HUES48 (cell line): ENCODE measurements at regions not wholly inside any gene's neighbourhood (a gene's known extent, or its start where the extent isn't known, plus 50 kb on each side); places are given as distances from the start of the nearest gene placed in this dataset.
"Not testable (repeated sequence)": the region's sequence is repeated elsewhere in the genome, so short reads cannot be mapped to it uniquely, and the experiment has no call there.

Experiments used
- H3K27ac ChIP-seq: one replicate; pipeline ENCODE4 v1.7.0; 2013; ENCODE audit warnings: low read depth, low read length, inconsistent platforms
- H3K27me3 ChIP-seq: 2 replicates; pipeline ENCODE4 v1.6.1; 2013; ENCODE audit warnings: mild to moderate bottlenecking, low read length; ENCODE audit not compliant: control insufficient read depth, insufficient read depth
- H3K36me3 ChIP-seq: 2 replicates; pipeline ENCODE4 v1.6.1; 2013; ENCODE audit warnings: low read length; ENCODE audit not compliant: control insufficient read depth, insufficient read depth
- H3K4me1 ChIP-seq: 2 replicates; pipeline ENCODE4 v1.6.1; 2013; ENCODE audit warnings: mild to moderate bottlenecking, low read length; ENCODE audit not compliant: control insufficient read depth, insufficient read depth
- H3K4me3 ChIP-seq: 2 replicates; pipeline ENCODE4 v1.5.1; 2013; ENCODE audit warnings: mild to moderate bottlenecking, low read depth, low read length
- H3K9ac ChIP-seq: 2 replicates; pipeline ENCODE4 v1.6.1; 2013; ENCODE audit warnings: mild to moderate bottlenecking, low read depth, low read length, moderate library complexity
- H3K9me3 ChIP-seq: 2 replicates; pipeline ENCODE4 v1.6.1; 2013; ENCODE audit warnings: low read length; ENCODE audit not compliant: control insufficient read depth, insufficient read depth

- H3K4me1 ChIP-seq, result peaks cover 50% of the 10 kb centered on the region
- no peak overlapping the region for H3K4me3 ChIP-seq
- H3K27ac ChIP-seq, result peak overlapping the region; percentile 84
- no peak overlapping the region for H3K9ac ChIP-seq
- no peaks in the 10 kb centered on the region for H3K36me3 ChIP-seq
- H3K9me3 ChIP-seq, result 0 out of 2 replicates have a peak, but pooled peaks cover 3% of the 10 kb centered on the region
- peaks cover 21% of the 10 kb centered on the region for H3K27me3 ChIP-seq
Observed at GRCh38 chrX:13165266-13166189, 121.1 kb upstream of the FAM9C start.

- Histone ChIP-seq H3K36me3 (no peaks in the 10 kb centered on the region), H3K4me3 (peak overlapping the region; percentile 13), H3K27me3 (peaks cover 21% of the 10 kb centered on the region), H3K27ac (peak overlapping the region; percentile 84), H3K4me1 (peaks cover 50% of the 10 kb centered on the region), H3K9ac (no peak overlapping the region), H3K9me3 (0 out of 2 replicates have a peak, but pooled peaks cover 3% of the 10 kb centered on the region)
Observed at GRCh38 chrX:13164611-13165010, 120.2 kb upstream of the FAM9C start.

- Histone ChIP-seq H3K4me1 (peaks cover 49% of the 10 kb centered on the region), H3K4me3 (no peak overlapping the region), H3K27ac (no peak overlapping the region), H3K27me3 (peaks cover 21% of the 10 kb centered on the region), H3K9ac (no peak overlapping the region), H3K36me3 (no peaks in the 10 kb centered on the region), H3K9me3 (no peaks in the 10 kb centered on the region)
Observed at GRCh38 chrX:13162772-13163410, 118.5 kb upstream of the FAM9C start.

- Histone ChIP-seq H3K4me3 (no peak overlapping the region), H3K27ac (no peak overlapping the region), H3K36me3 (no peaks in the 10 kb centered on the region), H3K9me3 (no peaks in the 10 kb centered on the region), H3K9ac (no peak overlapping the region), H3K27me3 (peaks cover 17% of the 10 kb centered on the region), H3K4me1 (peaks cover 29% of the 10 kb centered on the region)
Observed at GRCh38 chrX:13159886-13160285, 115.5 kb upstream of the FAM9C start.

GRCh38 chrX:13158911-13159310 lies 114.5 kb upstream of the FAM9C start:
- Histone ChIP-seq H3K9me3 (peaks cover 9% of the 10 kb centered on the region), H3K36me3 (no peaks in the 10 kb centered on the region), H3K9ac (no peak overlapping the region), H3K4me3 (no peak overlapping the region), H3K27me3 (peaks cover 16% of the 10 kb centered on the region), H3K27ac (no peak overlapping the region), H3K4me1 (peaks cover 19% of the 10 kb centered on the region)

GRCh38 chrX:13155550-13155949 lies 111.1 kb upstream of the FAM9C start:
- not testable (repeated sequence) for H3K27ac ChIP-seq, H3K9ac ChIP-seq, H3K27me3 ChIP-seq, H3K4me3 ChIP-seq, H3K36me3 ChIP-seq
- Histone ChIP-seq H3K4me1 (peaks cover 12% of the 10 kb centered on the region), H3K9me3 (peaks cover 26% of the 10 kb centered on the region)

- H3K27ac ChIP-seq, result no peak overlapping the region
- peaks cover 12% of the 10 kb centered on the region for H3K4me1 ChIP-seq
- H3K36me3 ChIP-seq, result no peaks in the 10 kb centered on the region
- H3K9me3 ChIP-seq, result peaks cover 26% of the 10 kb centered on the region
- H3K27me3 ChIP-seq, result no peaks in the 10 kb centered on the region; the same call in 1 of the 2 replicates
- H3K9ac ChIP-seq, result no peak overlapping the region
- H3K4me3 ChIP-seq, result peak overlapping the region; percentile 13; the same call in 1 of the 2 replicates
Observed at GRCh38 chrX:13153796-13154195, 109.4 kb upstream of the FAM9C start.

- H3K4me3 ChIP-seq, result peak overlapping the region; percentile 20; the same call in 1 of the 2 replicates
- H3K9me3 ChIP-seq, result peaks cover 32% of the 10 kb centered on the region
- H3K27ac ChIP-seq, result no peak overlapping the region
- H3K27me3 ChIP-seq, result no peaks in the 10 kb centered on the region; the same call in 1 of the 2 replicates
- H3K9ac ChIP-seq, result no peak overlapping the region
- H3K4me1 ChIP-seq, result peaks cover 12% of the 10 kb centered on the region
- no peaks in the 10 kb centered on the region for H3K36me3 ChIP-seq
Observed at GRCh38 chrX:13152518-13153185, 108.2 kb upstream of the FAM9C start.

GRCh38 chrX:13151828-13152517 lies 107.6 kb upstream of the FAM9C start:
- Histone ChIP-seq H3K4me3 (peak overlapping the region; percentile 20; the same call in 1 of the 2 replicates), H3K27me3 (no peaks in the 10 kb centered on the region; the same call in 1 of the 2 replicates), H3K9me3 (peaks cover 39% of the 10 kb centered on the region), H3K4me1 (peaks cover 12% of the 10 kb centered on the region), H3K27ac (no peak overlapping the region), H3K36me3 (no peaks in the 10 kb centered on the region), H3K9ac (peak overlapping the region; percentile 22; the same call in 1 of the 2 replicates)

GRCh38 chrX:13149702-13150350 lies 105.4 kb upstream of the FAM9C start:
- no peak overlapping the region for H3K27ac ChIP-seq
- H3K27me3 ChIP-seq, result no peaks in the 10 kb centered on the region; the same call in 1 of the 2 replicates
- H3K4me3 ChIP-seq, result no peak overlapping the region
- H3K9me3 ChIP-seq, result peaks cover 47% of the 10 kb centered on the region
- H3K4me1 ChIP-seq, result peaks cover 12% of the 10 kb centered on the region
- H3K9ac ChIP-seq, result no peak overlapping the region
- H3K36me3 ChIP-seq, result no peaks in the 10 kb centered on the region
